Panc1 (cell line): ENCODE measurements at regions not wholly inside any gene's neighbourhood (a gene's known extent, or its start where the extent isn't known, plus 50 kb on each side); places are given as distances from the start of the nearest gene placed in this dataset.

Experiments
- CTCF ChIP-seq: fragments of 450-650 bp; IDR thresholded peaks from 2 replicates; pipeline ENCODE4 v1.5.1; 2017; ENCODE audit warnings: mild to moderate bottlenecking
- POLR2AphosphoS5 ChIP-seq: IDR thresholded peaks from 2 replicates; pipeline ENCODE4 v1.6.1; 2012; ENCODE audit warnings: mild to moderate bottlenecking, low read depth, low read length, moderate library complexity
- REST ChIP-seq, 2 experiments: IDR thresholded peaks; 2 replicates each; pipeline ENCODE4 v1.6.1; 2011 to 2012; ENCODE audit warnings: low read depth in 2 of 2, control low read depth in 1 of 2, low read length in 1 of 2, mild to moderate bottlenecking in 1 of 2, moderate library complexity in 1 of 2; ENCODE audit not compliant: insufficient read depth in 1 of 2
- SIN3A ChIP-seq: IDR thresholded peaks from 2 replicates; pipeline ENCODE4 v1.6.1; 2012; ENCODE audit warnings: low read depth, mild to moderate bottlenecking, low read length, moderate library complexity, borderline replicate concordance; ENCODE audit not compliant: insufficient read depth
- TCF7L2 ChIP-seq: IDR thresholded peaks from 2 replicates; pipeline ENCODE4 v1.6.1; 2011; ENCODE audit warnings: mild to moderate bottlenecking, low read depth, low read length, inconsistent platforms

- TF ChIP-seq CTCF (no peak), POLR2AphosphoS5 (no peak), TCF7L2 (no peak), REST (IDR thresholded peaks at IDR 0.05; ENCODE audit: insufficient read depth in 1 of 2, low read depth in 2 of 2, low read length in 1 of 2) (no peak), SIN3A (no peak)
Observed at GRCh38 chr14:89480278-89480677, 63.2 kb upstream of the FOXN3 start.
